IMR-90 (cell line): ENCODE measurements at regions not wholly inside any gene's neighbourhood (a gene's known extent, or its start where the extent isn't known, plus 50 kb on each side); places are given as distances from the start of the nearest gene placed in this dataset.

ENCODE experiments used
- ATAC-seq: fragments of 200-7000 bp; cut with Tn5 transposase; 2 replicates; pipeline ENCODE4 v1.9.1; 2020; ENCODE audit warnings: low read depth, mild to moderate bottlenecking, moderate library complexity
- BruUV-seq: library from RNA; stranded (reverse); fragments of 400-500 nt; replicated peaks from 2 replicates; lab custom pipeline; 2021; lab: Mats Ljungman, UMichigan
- CTCF ChIA-PET: fragments of 300-600 bp; formaldehyde crosslinking; extraction: SDS; loops from one replicate; lab custom pipeline; 2021; ENCODE audit warnings: antibody characterized with exemption; lab: Yijun Ruan, JAX
- POLR2A ChIA-PET: fragments of 300-600 bp; sonication (Branson Sonifier 250); formaldehyde crosslinking; loops from one replicate; lab custom pipeline; 2022; ENCODE audit warnings: antibody characterized with exemption; ENCODE audit not compliant: unreplicated experiment; lab: Charles Lee
- DNase-seq: peaks from one replicate; pipeline ENCODE4 v3.0.0; 2013
- H2AFZ ChIP-seq: replicated peaks from 2 replicates; pipeline ENCODE3; 2013; ENCODE audit warnings: low read length, mild to moderate bottlenecking; ENCODE audit not compliant: poor library complexity
- H2AK5ac ChIP-seq: 2 replicates; pipeline ENCODE4 v1.6.1; 2013; ENCODE audit warnings: low read depth, low read length, inconsistent platforms
- H2AK9ac ChIP-seq: replicated peaks from 2 replicates; pipeline ENCODE3; 2013; ENCODE audit warnings: mild to moderate bottlenecking, low read depth, low read length, moderate library complexity; ENCODE audit not compliant: poor library complexity
- H2BK120ac ChIP-seq: 2 replicates; pipeline ENCODE4 v1.6.1; 2013; ENCODE audit warnings: low read depth, low read length, inconsistent platforms
- H2BK15ac ChIP-seq: 3 replicates; pipeline ENCODE4 v1.6.1; 2013; ENCODE audit warnings: low read depth, low read length, inconsistent platforms
- H2BK20ac ChIP-seq: 2 replicates; pipeline ENCODE4 v1.6.1; 2013; ENCODE audit warnings: low read depth, mild to moderate bottlenecking, inconsistent platforms, low read length, moderate library complexity
- H2BK5ac ChIP-seq: 2 replicates; pipeline ENCODE4 v1.6.1; 2013; ENCODE audit warnings: mild to moderate bottlenecking, low read depth, low read length, inconsistent platforms; ENCODE audit not compliant: poor library complexity, severe bottlenecking
- H3K14ac ChIP-seq: replicated peaks from 2 replicates; pipeline ENCODE4 v1.6.1; 2013; ENCODE audit warnings: low read depth, low read length, inconsistent platforms
- H3K18ac ChIP-seq: 2 replicates; pipeline ENCODE4 v1.6.1; 2013; ENCODE audit warnings: low read depth, low read length, control low read depth
- H3K23ac ChIP-seq: 2 replicates; pipeline ENCODE4 v1.6.1; 2013; ENCODE audit warnings: low read depth, low read length, inconsistent platforms
- H3K27ac ChIP-seq: 2 replicates; pipeline ENCODE4 v1.5.1; 2013; ENCODE audit warnings: mild to moderate bottlenecking, control low read depth, low read length; ENCODE audit not compliant: insufficient read depth
- H3K27me3 ChIP-seq: 2 replicates; pipeline ENCODE4 v1.6.1; 2013; ENCODE audit warnings: low read length; ENCODE audit not compliant: control insufficient read depth, insufficient read depth
- H3K36me3 ChIP-seq: 2 replicates; pipeline ENCODE4 v1.6.1; 2013; ENCODE audit warnings: low read length, mixed read lengths; ENCODE audit not compliant: control insufficient read depth, insufficient read depth
- H3K4ac ChIP-seq: 2 replicates; pipeline ENCODE4 v1.6.1; 2013; ENCODE audit warnings: low read depth, low read length, inconsistent platforms
- H3K4me1 ChIP-seq: 2 replicates; pipeline ENCODE4 v1.6.1; 2013; ENCODE audit warnings: low read length, mixed read lengths; ENCODE audit not compliant: control insufficient read depth, insufficient read depth
- H3K4me2 ChIP-seq: 2 replicates; pipeline ENCODE4 v1.6.1; 2013; ENCODE audit warnings: low read depth, mild to moderate bottlenecking, control low read depth, low read length, moderate library complexity
- H3K4me3 ChIP-seq: 2 replicates; pipeline ENCODE4 v1.5.1; 2013; ENCODE audit warnings: low read depth, mild to moderate bottlenecking, control low read depth, low read length, moderate library complexity; ENCODE audit not compliant: insufficient read depth
- H3K56ac ChIP-seq: 2 replicates; pipeline ENCODE4 v1.6.1; 2013; ENCODE audit warnings: low read length, inconsistent platforms; ENCODE audit not compliant: insufficient read depth; ENCODE audit errors: extremely low read depth
- H3K79me1 ChIP-seq, 2 experiments: 2 replicates each; pipeline ENCODE4 v1.6.1; 2013; ENCODE audit warnings: low read length in 2 of 2, inconsistent platforms in 1 of 2, low read depth in 1 of 2
- H3K9ac ChIP-seq: 2 replicates; pipeline ENCODE4 v1.6.1; 2013; ENCODE audit warnings: low read depth, low read length, control low read depth
- H3K9me1 ChIP-seq: 2 replicates; pipeline ENCODE4 v1.6.1; 2013; ENCODE audit warnings: low read length, inconsistent platforms; ENCODE audit not compliant: insufficient read depth
- H3K9me3 ChIP-seq: 2 replicates; pipeline ENCODE4 v1.6.1; 2013; ENCODE audit warnings: low read length; ENCODE audit not compliant: control insufficient read depth, insufficient read depth
- H4K20me1 ChIP-seq: 2 replicates; pipeline ENCODE4 v1.6.1; 2013; ENCODE audit warnings: low read length, inconsistent platforms; ENCODE audit not compliant: insufficient read depth
- H4K5ac ChIP-seq: 2 replicates; pipeline ENCODE4 v1.6.1; 2013; ENCODE audit warnings: mild to moderate bottlenecking, low read depth, low read length, control low read depth
- H4K8ac ChIP-seq, 2 experiments: 2 replicates each; pipeline ENCODE4 v1.6.1; 2013; ENCODE audit warnings: low read depth in 2 of 2, low read length in 2 of 2, control low read depth in 1 of 2, inconsistent platforms in 1 of 2
- H4K91ac ChIP-seq: 2 replicates; pipeline ENCODE4 v1.6.1; 2013; ENCODE audit warnings: low read depth, low read length, inconsistent platforms; ENCODE audit not compliant: insufficient read depth
- CHD1 ChIP-seq: IDR thresholded peaks from 2 replicates; pipeline ENCODE4 v1.6.1; 2012; ENCODE audit warnings: low read depth, low read length, improper control_type of control experiment
- dilution Hi-C: fragments of 300-500 bp; cut with HindIII; formaldehyde crosslinking; loops from one replicate; pipeline ENCODE4 v1.14.3; 2018; ENCODE audit warnings: low sequenced_read_pairs; ENCODE audit not compliant: unreplicated experiment
- in situ Hi-C: fragments of 300-500 bp; cut with MboI; formaldehyde crosslinking; loops from 3 replicates; pipeline ENCODE4 v1.14.3; 2019; ENCODE audit warnings: low sequenced_read_pairs, inconsistent platforms, mixed read lengths
- intact Hi-C: fragments of 100-400 bp; cut with micrococcal nuclease; formaldehyde crosslinking; loops from 2 replicates; pipeline ENCODE4 v1.10.0; 2022

- no peak overlapping the region for H4K91ac ChIP-seq
- H3K27ac ChIP-seq, result no peak overlapping the region
- no peak overlapping the region for H2AK9ac ChIP-seq
- H2BK120ac ChIP-seq, result no peak overlapping the region
- no peak overlapping the region for H3K9ac ChIP-seq
- ATAC-seq (no peak), DNase-seq (no peak)
- in situ Hi-C loops, result no loop called here
- H3K4me1 ChIP-seq, result no peaks in the 10 kb centered on the region
- H4K20me1 ChIP-seq, result no peaks in the 10 kb centered on the region
- dilution Hi-C loops, result no loop called here
- intact Hi-C loops, result no loop called here
- POLR2A ChIA-PET, result no interaction called here
- no peak overlapping the region for H3K4ac ChIP-seq
- CTCF ChIA-PET, result no interaction called here
- no peak overlapping the region for H3K23ac ChIP-seq
- no peak overlapping the region for H2BK5ac ChIP-seq
- no peak overlapping the region for H2AFZ ChIP-seq
- no peak overlapping the region for H3K56ac ChIP-seq
- H2BK15ac ChIP-seq, result no peak overlapping the region
- H2AK5ac ChIP-seq, result no peak overlapping the region
- no peak overlapping the region for H4K5ac ChIP-seq
- no peak overlapping the region for H3K4me2 ChIP-seq
- no peaks in the 10 kb centered on the region for H3K79me1 ChIP-seq
- H3K9me1 ChIP-seq, result no peaks in the 10 kb centered on the region
- no peak overlapping the region for H3K14ac ChIP-seq
- no peaks in the 10 kb centered on the region for H3K36me3 ChIP-seq
- no peak overlapping the region for H3K18ac ChIP-seq
- no peak for TF ChIP-seq CHD1
- H3K9me3 ChIP-seq, result peaks cover 4% of the 10 kb centered on the region; the same call in 1 of the 2 replicates
- no TSS peak for BruUV-seq
- no peaks in the 10 kb centered on the region for H3K27me3 ChIP-seq
- H4K8ac ChIP-seq, result no peak overlapping the region
- no peak overlapping the region for H2BK20ac ChIP-seq
- H3K4me3 ChIP-seq, result no peak overlapping the region
Measured at GRCh38 chr6:76518443-76518842, 446.0 kb upstream of the IMPG1 start.
